Astrocyte (in vitro differentiated cells and primary cell): ENCODE measurements at regions not wholly inside any gene's neighbourhood (a gene's known extent, or its start where the extent isn't known, plus 50 kb on each side); places are given as distances from the start of the nearest gene placed in this dataset.

Source experiments
- CTCF ChIP-seq: IDR thresholded peaks from 2 replicates; pipeline ENCODE4 v1.5.1; 2011; ENCODE audit warnings: low read depth, mild to moderate bottlenecking, inconsistent platforms, low read length, moderate library complexity; ENCODE audit not compliant: insufficient read depth
- EZH2 ChIP-seq: IDR thresholded peaks from 2 replicates; pipeline ENCODE4 v1.6.1; 2012; ENCODE audit warnings: mild to moderate bottlenecking, low read length, inconsistent platforms; ENCODE audit not compliant: insufficient read depth

GRCh38 chr5:28217695-28218094, 1179.3 kb upstream of the CDH9 start:
- TF ChIP-seq CTCF = no peak
- TF ChIP-seq EZH2 = no peak
